Endothelial cell of umbilical vein (primary cell): ENCODE measurements at regions not wholly inside any gene's neighbourhood (a gene's known extent, or its start where the extent isn't known, plus 50 kb on each side); places are given as distances from the start of the nearest gene placed in this dataset.

Source experiments
- BruUV-seq: library from RNA; stranded (reverse); fragments of 400-500 nt; replicated peaks from 2 replicates; lab custom pipeline; 2021; lab: Mats Ljungman, UMichigan
- CTCF ChIA-PET: fragments of 300-600, 350-600 bp; sonication (Branson Sonifier 250); formaldehyde crosslinking; loops from one replicate; lab custom pipeline; 2021; ENCODE audit warnings: antibody characterized with exemption, inconsistent platforms; lab: Charles Lee
- POLR2A ChIA-PET: fragments of 300-600, 350-600 bp; sonication (Branson Sonifier 250); formaldehyde crosslinking; loops from one replicate; lab custom pipeline; 2021; ENCODE audit warnings: antibody characterized with exemption, inconsistent platforms; lab: Charles Lee
- DNase-seq: peaks from one replicate; pipeline ENCODE4 v3.0.0-alpha.2; 2011; ENCODE audit warnings: low read depth, low spot score
- FAIRE-seq: peaks from 2 replicates; lab custom pipeline; 2011; peaks lifted over from hg19 to GRCh38; lab: Jason Lieb, UNC
- H2AFZ ChIP-seq: 2 replicates; pipeline ENCODE4 v1.6.0; 2012; ENCODE audit warnings: low read depth, low read length, control low read depth, inconsistent platforms
- H3K27ac ChIP-seq: 2 replicates; pipeline ENCODE4 v1.5.1; 2011; ENCODE audit warnings: low read depth, mild to moderate bottlenecking, control low read depth, low read length, moderate library complexity; ENCODE audit not compliant: insufficient read depth
- H3K27me3 ChIP-seq, 2 experiments: 2 replicates each; pipeline versions ENCODE4 v1.6.0 to v1.6.1; 2011; ENCODE audit warnings: low read length in 2 of 2, mixed read lengths in 1 of 2; ENCODE audit not compliant: control insufficient read depth in 2 of 2, insufficient read depth in 2 of 2
- H3K36me3 ChIP-seq, 2 experiments: 2 replicates in 1 of 2; 3 replicates in 1 of 2; pipeline ENCODE4 v1.5.1; 2011; ENCODE audit warnings: low read length in 2 of 2, mild to moderate bottlenecking in 1 of 2, moderate library complexity in 1 of 2; ENCODE audit not compliant: control insufficient read depth in 2 of 2, insufficient read depth in 2 of 2; ENCODE audit errors: extremely low read depth in 1 of 2
- H3K4me1 ChIP-seq: 3 replicates; pipeline ENCODE4 v1.5.1; 2011; ENCODE audit warnings: mild to moderate bottlenecking, low read length; ENCODE audit not compliant: control insufficient read depth, insufficient read depth; ENCODE audit errors: extremely low read depth
- H3K4me2 ChIP-seq: 2 replicates; pipeline ENCODE4 v1.6.1; 2011; ENCODE audit warnings: low read length, control low read depth, mixed read lengths; ENCODE audit not compliant: insufficient read depth
- H3K4me3 ChIP-seq, 3 experiments: fragments of 200-600 bp in 1 of 3; sonication (generic), shearing (Covaris generic) in 1 of 3; replicated peaks in 1 of 3; 2 replicates each; pipeline ENCODE4 v1.5.1; 2011 to 2016; ENCODE audit warnings: control low read depth in 3 of 3, low read length in 3 of 3, mild to moderate bottlenecking in 2 of 3, inconsistent platforms in 1 of 3, low read depth in 1 of 3, moderate library complexity in 1 of 3; ENCODE audit not compliant: insufficient read depth in 1 of 3
- H3K79me2 ChIP-seq: 2 replicates; pipeline ENCODE4 v1.6.0; 2012; ENCODE audit warnings: low read length, inconsistent platforms; ENCODE audit not compliant: control insufficient read depth, insufficient read depth
- H3K9ac ChIP-seq: replicated peaks from 2 replicates; pipeline ENCODE3; 2011; ENCODE audit warnings: low read length, control low read depth; ENCODE audit not compliant: insufficient read depth; ENCODE audit errors: extremely low read depth
- H3K9me1 ChIP-seq: replicated peaks from 3 replicates; pipeline ENCODE4 v1.6.0; 2011; ENCODE audit warnings: mild to moderate bottlenecking, low read length; ENCODE audit not compliant: control insufficient read depth, insufficient read depth; ENCODE audit errors: extremely low read depth
- H3K9me3 ChIP-seq: replicated peaks from 2 replicates; pipeline ENCODE4 v1.5.1; 2012; ENCODE audit warnings: low read length, inconsistent platforms; ENCODE audit not compliant: control insufficient read depth, insufficient read depth
- H4K20me1 ChIP-seq: replicated peaks from 2 replicates; pipeline ENCODE3; 2011; ENCODE audit warnings: mild to moderate bottlenecking, low read length; ENCODE audit not compliant: control insufficient read depth, insufficient read depth; ENCODE audit errors: extremely low read depth
- EZH2 ChIP-seq: IDR thresholded peaks from 2 replicates; pipeline ENCODE4 v1.6.1; 2012; ENCODE audit warnings: borderline replicate concordance, low read depth, mild to moderate bottlenecking, moderate library complexity, low read length, inconsistent platforms; ENCODE audit not compliant: severe bottlenecking
- FOS ChIP-seq: IDR thresholded peaks from 2 replicates; pipeline ENCODE4 v1.6.1; 2011; ENCODE audit warnings: mild to moderate bottlenecking, low read length, moderate library complexity, borderline replicate concordance; ENCODE audit not compliant: insufficient read depth
- GATA2 ChIP-seq: IDR thresholded peaks from 2 replicates; pipeline ENCODE4 v1.7.0; 2011; ENCODE audit warnings: low read depth, mild to moderate bottlenecking, moderate library complexity, mixed read lengths, low read length; ENCODE audit not compliant: insufficient read length, insufficient read depth
- JUN ChIP-seq: IDR thresholded peaks from 2 replicates; pipeline ENCODE4 v1.6.1; 2011; ENCODE audit warnings: borderline replicate concordance, low read depth; ENCODE audit not compliant: insufficient read length, insufficient read depth
- MYC ChIP-seq: IDR thresholded peaks from one replicate; pipeline ENCODE4 v1.6.1; 2011; ENCODE audit warnings: mild to moderate bottlenecking, low read depth, low read length
- POLR2A ChIP-seq: IDR thresholded peaks from 2 replicates; pipeline ENCODE4 v1.6.1; 2012; ENCODE audit warnings: low read depth, mild to moderate bottlenecking, control low read depth, low read length
- POLR2AphosphoS5 ChIP-seq: IDR thresholded peaks from 2 replicates; pipeline ENCODE4 v1.6.1; 2012; ENCODE audit warnings: low read depth, mild to moderate bottlenecking, control low read depth, low read length, moderate library complexity; ENCODE audit not compliant: insufficient read depth
- dilution Hi-C: fragments of 300-500 bp; cut with MboI; formaldehyde crosslinking; loops from one replicate; pipeline ENCODE4 v1.15.0; 2019; ENCODE audit warnings: low sequenced_read_pairs; ENCODE audit not compliant: extremely low pct_ligation_motif_present
- intact Hi-C: fragments of 100-400 bp; cut with micrococcal nuclease; formaldehyde crosslinking; loops from one replicate; pipeline ENCODE4 v1.10.0; 2022
- TF ChIP-seq, protein P1 (sequence below), 2 donors: IDR thresholded peaks; 1 replicate in 1 of 2; 2 replicates in 1 of 2; pipeline ENCODE4 v1.5.1; 2011; ENCODE audit warnings: low read length in 2 of 2, mild to moderate bottlenecking in 2 of 2, moderate library complexity in 2 of 2, control low read depth in 1 of 2, inconsistent platforms in 1 of 2, low read depth in 1 of 2; ENCODE audit not compliant: insufficient read depth in 1 of 2; ENCODE audit errors: extremely low read depth in 1 of 2
- TF ChIP-seq, protein P2 (sequence below): IDR thresholded peaks from 2 replicates; pipeline ENCODE4 v1.6.1; 2011; ENCODE audit not compliant: insufficient read depth, insufficient read length

DNA sequence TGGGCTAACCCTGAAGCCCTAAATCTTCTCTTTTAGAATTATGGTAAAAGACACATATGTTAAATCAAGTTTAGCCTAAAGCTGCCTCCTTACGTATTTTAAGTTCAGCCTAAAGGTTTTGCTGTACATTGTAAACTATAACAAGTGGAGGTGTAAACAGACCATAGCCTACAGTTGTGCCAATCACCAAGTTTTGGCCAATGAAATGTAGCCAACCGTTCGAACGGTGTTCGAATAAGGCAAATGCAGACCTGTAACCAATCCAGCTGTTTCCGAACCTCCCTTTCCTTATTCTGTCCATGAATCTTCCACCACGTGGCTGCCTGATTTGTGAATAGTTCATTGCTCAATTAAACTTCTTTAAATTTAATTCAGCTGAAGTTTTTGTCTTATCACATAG lies 52.1 kb upstream of the TBC1D9 start:
- FAIRE-seq (no peak), DNase-seq (no peak)
- H3K27me3 ChIP-seq, result peaks cover 5 to 8% of the 10 kb centered on the region in 2 experiments
- H2AFZ ChIP-seq, result no peak overlapping the region
- H3K79me2 ChIP-seq, result no peaks in the 10 kb centered on the region
- intact Hi-C loops, result no loop called here
- no peak overlapping the region for H3K4me3 ChIP-seq
- no peak overlapping the region for H3K27ac ChIP-seq
- no peaks in the 10 kb centered on the region for H4K20me1 ChIP-seq
- CTCF ChIA-PET, result interaction anchor here (1.2 kb wide), 1 partner anchor 9 kb away, joined by 6 read pairs; no protein-coding TSS in a partner anchor
- TF ChIP-seq, protein P1, sequence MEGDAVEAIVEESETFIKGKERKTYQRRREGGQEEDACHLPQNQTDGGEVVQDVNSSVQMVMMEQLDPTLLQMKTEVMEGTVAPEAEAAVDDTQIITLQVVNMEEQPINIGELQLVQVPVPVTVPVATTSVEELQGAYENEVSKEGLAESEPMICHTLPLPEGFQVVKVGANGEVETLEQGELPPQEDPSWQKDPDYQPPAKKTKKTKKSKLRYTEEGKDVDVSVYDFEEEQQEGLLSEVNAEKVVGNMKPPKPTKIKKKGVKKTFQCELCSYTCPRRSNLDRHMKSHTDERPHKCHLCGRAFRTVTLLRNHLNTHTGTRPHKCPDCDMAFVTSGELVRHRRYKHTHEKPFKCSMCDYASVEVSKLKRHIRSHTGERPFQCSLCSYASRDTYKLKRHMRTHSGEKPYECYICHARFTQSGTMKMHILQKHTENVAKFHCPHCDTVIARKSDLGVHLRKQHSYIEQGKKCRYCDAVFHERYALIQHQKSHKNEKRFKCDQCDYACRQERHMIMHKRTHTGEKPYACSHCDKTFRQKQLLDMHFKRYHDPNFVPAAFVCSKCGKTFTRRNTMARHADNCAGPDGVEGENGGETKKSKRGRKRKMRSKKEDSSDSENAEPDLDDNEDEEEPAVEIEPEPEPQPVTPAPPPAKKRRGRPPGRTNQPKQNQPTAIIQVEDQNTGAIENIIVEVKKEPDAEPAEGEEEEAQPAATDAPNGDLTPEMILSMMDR (IDR thresholded peaks at IDR 0.05; ENCODE audit: extremely low read depth in 1 of 2, insufficient read depth in 1 of 2, low read depth in 1 of 2, low read length in 2 of 2), result no peak
- TF ChIP-seq EZH2 (no peak), FOS (no peak), POLR2A (no peak), POLR2AphosphoS5 (no peak), MYC (no peak), JUN (no peak), GATA2 (no peak)
- TF ChIP-seq, protein P2, sequence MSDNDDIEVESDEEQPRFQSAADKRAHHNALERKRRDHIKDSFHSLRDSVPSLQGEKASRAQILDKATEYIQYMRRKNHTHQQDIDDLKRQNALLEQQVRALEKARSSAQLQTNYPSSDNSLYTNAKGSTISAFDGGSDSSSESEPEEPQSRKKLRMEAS, result no peak
- POLR2A ChIA-PET, result no interaction called here
- H3K4me1 ChIP-seq, result no peaks in the 10 kb centered on the region
- H3K36me3 ChIP-seq, result no peaks in the 10 kb centered on the region
- H3K9ac ChIP-seq, result no peak overlapping the region
- no TSS peak for BruUV-seq
- H3K9me1 ChIP-seq, result no peaks in the 10 kb centered on the region
- H3K4me2 ChIP-seq, result no peak overlapping the region
- dilution Hi-C loops, result no loop called here
- no peaks in the 10 kb centered on the region for H3K9me3 ChIP-seq
